ENCODE measurements at regions not wholly inside any gene's neighbourhood (a gene's known extent, or its start where the extent isn't known, plus 50 kb on each side); places are given as distances from the start of the nearest gene placed in this dataset.

- no peak for DNase-seq (ENCODE audit: low read depth)
- TF ChIP-seq, protein P1, sequence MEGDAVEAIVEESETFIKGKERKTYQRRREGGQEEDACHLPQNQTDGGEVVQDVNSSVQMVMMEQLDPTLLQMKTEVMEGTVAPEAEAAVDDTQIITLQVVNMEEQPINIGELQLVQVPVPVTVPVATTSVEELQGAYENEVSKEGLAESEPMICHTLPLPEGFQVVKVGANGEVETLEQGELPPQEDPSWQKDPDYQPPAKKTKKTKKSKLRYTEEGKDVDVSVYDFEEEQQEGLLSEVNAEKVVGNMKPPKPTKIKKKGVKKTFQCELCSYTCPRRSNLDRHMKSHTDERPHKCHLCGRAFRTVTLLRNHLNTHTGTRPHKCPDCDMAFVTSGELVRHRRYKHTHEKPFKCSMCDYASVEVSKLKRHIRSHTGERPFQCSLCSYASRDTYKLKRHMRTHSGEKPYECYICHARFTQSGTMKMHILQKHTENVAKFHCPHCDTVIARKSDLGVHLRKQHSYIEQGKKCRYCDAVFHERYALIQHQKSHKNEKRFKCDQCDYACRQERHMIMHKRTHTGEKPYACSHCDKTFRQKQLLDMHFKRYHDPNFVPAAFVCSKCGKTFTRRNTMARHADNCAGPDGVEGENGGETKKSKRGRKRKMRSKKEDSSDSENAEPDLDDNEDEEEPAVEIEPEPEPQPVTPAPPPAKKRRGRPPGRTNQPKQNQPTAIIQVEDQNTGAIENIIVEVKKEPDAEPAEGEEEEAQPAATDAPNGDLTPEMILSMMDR (IDR thresholded peaks at IDR 0.05; ENCODE audit: insufficient read depth, low read depth, low read length, missing control alignments), result no peak
- H3K4me3 ChIP-seq (ENCODE audit: low read depth, low read length), result no peak overlapping the region
Observed at GRCh38 chr4:10734697-10735096, 50.1 kb upstream of the CLNK start.

All from GM12865 (cell line).